SH-SY5Y (cell line): ENCODE measurements at regions not wholly inside any gene's neighbourhood (a gene's known extent, or its start where the extent isn't known, plus 50 kb on each side); places are given as distances from the start of the nearest gene placed in this dataset.

ENCODE experiments used
- GATA2 ChIP-seq: IDR thresholded peaks from 2 replicates; pipeline ENCODE4 v1.6.1; 2011; ENCODE audit warnings: mild to moderate bottlenecking, low read depth, low read length
- GATA3 ChIP-seq: IDR thresholded peaks from 2 replicates; pipeline ENCODE4 v1.6.1; 2011; ENCODE audit warnings: low read depth, mild to moderate bottlenecking, low read length, moderate library complexity

DNA sequence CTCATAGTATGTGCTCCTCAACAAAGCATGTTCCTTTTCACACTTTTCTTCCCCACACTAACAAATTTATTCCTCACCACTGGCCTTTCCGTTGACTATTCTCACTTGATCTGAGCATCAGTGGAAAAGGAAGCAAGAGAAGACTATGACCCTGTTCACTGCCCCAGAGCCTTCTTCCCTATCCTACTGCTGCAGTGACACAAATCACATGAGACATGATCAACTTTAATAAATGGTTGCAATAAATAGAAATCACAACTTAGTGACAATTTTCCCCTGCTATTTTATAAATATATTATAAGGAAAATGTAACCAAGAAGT, 438.7 kb upstream of the SOX9 start:
- no peak for TF ChIP-seq GATA2
- no peak for TF ChIP-seq GATA3
